Ecto neural progenitor cell (in vitro differentiated cells): ENCODE measurements at regions not wholly inside any gene's neighbourhood (a gene's known extent, or its start where the extent isn't known, plus 50 kb on each side); places are given as distances from the start of the nearest gene placed in this dataset.
"Not testable (repeated sequence)": the region's sequence is repeated elsewhere in the genome, so short reads cannot be mapped to it uniquely, and the experiment has no call there.

Experiments
- DNase-seq: peaks from one replicate; pipeline ENCODE4 v3.0.0-alpha.2; 2018; ENCODE audit warnings: low spot score

DNA sequence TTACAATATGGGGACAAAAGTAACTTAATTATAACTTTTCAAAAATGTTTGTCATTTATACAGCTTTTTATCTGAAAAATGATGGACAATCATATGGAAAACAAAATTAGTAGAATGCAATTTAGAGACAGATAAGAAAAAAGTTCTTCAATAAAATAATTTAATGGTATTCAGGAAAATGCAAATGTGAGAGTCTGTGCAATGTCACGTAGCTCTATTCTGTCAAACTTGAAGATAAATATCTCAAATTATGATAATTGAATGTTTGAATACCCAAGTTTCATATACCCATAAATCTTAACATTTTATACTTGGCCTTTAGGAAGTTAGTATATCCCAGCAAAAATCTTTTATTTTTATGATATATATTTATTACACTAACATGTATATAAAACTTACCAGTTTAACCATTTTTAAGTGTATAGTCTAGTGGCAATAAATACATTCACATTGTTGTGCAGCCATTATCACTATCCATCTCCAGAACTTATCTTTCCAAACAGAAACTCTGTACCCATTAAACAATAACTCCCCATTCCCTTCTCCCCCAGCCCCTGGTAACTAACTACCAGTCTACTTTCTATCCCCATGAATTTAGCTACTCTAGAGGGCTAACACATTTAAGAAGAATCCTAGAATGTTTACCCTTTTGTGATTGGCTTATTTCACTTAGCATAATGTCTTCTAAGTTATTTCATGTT is 311.5 kb downstream of the SOCS6 start:
- DNase-seq, result no peak

GRCh38 chr18:70598406-70598805 is 309.6 kb downstream of the SOCS6 start:
- no peak for DNase-seq

GRCh38 chr18:70582981-70583380 is 294.1 kb downstream of the SOCS6 start:
- no peak for DNase-seq

DNA sequence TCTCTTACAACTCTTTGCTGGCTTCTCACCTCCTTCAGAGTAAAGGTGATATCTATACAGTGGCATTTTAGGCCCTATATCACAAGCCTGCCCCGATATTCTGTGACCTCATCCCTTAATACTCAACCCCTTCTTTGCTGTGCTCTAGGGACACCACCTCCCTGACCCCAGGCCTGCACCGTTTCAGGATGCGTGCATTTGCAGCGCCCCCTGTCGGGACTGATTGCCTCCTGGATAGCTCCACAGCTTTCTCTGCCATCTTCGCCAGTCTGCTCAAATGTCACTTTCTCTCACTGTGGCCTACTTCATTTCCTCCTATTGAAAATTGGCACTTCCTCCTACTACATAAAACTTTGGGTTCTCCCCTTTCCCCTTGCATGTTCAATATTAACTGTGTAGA is 289.6 kb downstream of the SOCS6 start:
- DNase-seq, result peak; percentile 65

- DNase-seq, result no peak
These were observed 288.2 kb downstream of the SOCS6 start for GRCh38 chr18:70577023-70577420.

- no peak for DNase-seq
These were observed 287.6 kb downstream of the SOCS6 start for GRCh38 chr18:70576276-70577022.

DNA sequence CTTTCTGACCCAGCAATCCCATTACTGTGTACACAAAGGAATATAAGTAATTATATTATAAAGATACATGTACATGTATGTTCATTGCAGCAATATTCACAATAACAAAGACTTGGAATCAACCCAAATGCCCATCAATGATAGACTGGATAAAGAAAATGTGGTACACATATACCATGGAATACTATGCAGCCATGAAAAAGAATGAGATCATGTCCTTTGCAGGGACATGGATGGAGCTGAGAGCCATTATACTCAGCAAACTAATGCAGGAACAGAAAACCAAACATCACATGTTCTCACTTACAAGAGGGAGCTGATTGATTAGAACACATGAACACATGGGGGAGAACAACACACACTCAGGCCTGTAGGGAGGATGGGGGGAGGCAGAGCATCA is 286.1 kb downstream of the SOCS6 start:
- not testable (repeated sequence) for DNase-seq

- not testable (repeated sequence) for DNase-seq
These were observed 280.8 kb downstream of the SOCS6 start for GRCh38 chr18:70569647-70570046.

GRCh38 chr18:70559446-70559845 is 270.6 kb downstream of the SOCS6 start:
- DNase-seq, result no peak

GRCh38 chr18:70558371-70558770 is 269.5 kb downstream of the SOCS6 start:
- DNase-seq, result no peak

DNA sequence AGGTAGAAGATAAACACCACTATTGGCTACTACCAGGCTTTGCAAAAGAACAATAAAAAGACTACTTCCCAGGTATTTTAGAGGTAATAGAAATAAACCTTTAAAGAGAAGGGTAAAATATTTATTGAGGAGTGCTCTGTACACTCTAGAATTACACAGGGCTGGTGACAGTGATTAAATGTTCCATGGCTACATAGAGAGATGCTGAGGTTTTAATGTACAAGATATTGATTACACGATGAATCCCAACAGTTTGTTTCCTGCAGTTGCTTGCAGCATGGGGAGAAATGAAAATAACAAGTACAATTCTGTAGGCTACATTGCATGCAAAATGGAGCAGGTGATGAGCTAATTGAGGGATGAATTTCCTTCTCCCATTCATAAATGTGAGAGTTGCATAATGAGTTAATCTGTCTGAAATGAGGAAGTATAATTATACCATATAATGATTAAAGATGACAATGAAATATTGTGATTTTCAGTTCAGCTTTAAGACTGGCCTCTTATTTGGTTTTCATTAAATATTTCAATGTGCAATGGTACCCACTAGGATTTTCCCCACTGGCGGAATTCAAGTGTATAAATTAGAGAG is 266.1 kb downstream of the SOCS6 start:
- DNase-seq, result no peak

- DNase-seq, result no peak
These were observed 265.1 kb downstream of the SOCS6 start for GRCh38 chr18:70553936-70554260.

DNA sequence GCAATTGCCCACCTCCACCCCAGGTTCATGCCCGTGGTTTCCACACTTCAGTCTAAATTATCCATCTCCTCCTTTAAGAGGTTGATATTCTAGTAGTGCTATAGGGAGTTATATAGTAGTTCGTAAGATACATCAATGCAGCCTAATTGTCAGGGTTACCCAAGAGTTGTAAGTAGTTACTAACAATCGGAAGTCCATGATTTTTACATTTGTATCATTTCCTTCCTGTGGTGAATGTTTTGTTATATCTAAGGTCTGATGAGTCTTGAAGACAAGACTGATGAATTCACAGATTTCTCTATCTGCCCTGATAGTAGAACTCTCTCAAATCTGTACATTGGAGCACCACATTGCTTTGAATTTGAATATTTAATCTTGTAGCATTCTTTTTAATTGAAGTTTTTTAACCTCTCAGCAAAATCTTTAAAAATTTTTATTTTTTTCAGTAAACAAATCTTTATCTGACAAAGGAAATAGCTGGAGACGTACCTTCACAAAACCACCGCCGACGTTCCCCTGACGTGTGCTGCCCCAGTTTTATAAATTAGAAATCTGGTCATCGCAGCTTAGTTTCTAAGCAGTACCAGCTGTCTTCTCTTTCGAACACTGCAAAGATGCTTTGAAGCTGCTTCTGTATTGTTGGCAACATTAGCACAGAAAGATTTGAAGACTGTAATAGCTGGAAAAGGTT is 264.5 kb downstream of the SOCS6 start:
- DNase-seq, result no peak

- DNase-seq, result no peak
These were observed 247.7 kb downstream of the SOCS6 start for GRCh38 chr18:70536370-70537062.

- DNase-seq, result no peak
These were observed 246.2 kb downstream of the SOCS6 start for GRCh38 chr18:70535041-70535440.

- not testable (repeated sequence) for DNase-seq
These were observed 236.5 kb downstream of the SOCS6 start for GRCh38 chr18:70525322-70525721.

DNA sequence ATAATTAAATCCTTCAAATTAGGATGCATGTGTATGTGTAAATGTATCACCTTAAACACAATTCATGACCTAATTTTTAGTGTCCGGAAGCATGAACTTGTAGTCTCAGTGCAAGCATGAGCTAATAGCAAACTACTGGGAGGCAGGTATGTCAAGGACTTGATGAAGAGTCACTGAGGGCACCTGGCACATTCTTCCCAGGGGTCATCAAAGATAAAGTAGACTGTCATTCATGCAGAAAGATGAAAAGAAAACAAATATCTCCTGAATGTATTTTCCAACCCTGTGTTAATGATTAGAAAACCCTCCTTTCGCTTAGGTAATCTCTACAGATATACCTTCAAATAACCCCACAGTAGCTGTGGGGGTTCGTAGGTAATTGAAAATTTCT is 234.9 kb downstream of the SOCS6 start:
- DNase-seq, result no peak

- DNase-seq, result no peak
These were observed 234.4 kb downstream of the SOCS6 start for GRCh38 chr18:70523035-70523791.

DNA sequence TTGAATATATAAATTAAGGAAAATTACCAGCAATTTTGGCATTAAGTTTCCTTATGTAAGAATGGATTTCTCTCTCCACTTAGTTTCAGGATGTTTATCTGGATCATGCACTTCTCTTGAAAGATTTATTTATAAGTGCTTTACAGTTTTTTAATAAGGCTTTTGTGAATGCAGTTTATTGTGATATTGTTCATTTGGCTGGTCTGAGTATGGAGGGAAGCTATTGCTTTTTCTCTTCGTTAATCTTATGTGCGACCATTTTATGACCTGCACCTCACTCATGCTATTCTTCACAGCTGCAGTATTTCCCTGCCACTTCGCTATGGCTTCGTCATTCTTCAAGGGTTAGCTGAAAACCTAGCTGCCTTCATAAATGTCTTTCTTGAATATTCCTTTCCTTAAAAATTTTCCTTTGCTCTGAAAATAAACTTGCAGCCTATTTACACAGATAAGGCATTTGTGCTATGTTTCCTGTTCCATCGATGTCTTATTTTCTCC is 233.4 kb downstream of the SOCS6 start:
- DNase-seq, result no peak

GRCh38 chr18:70520867-70521266 is 232.0 kb downstream of the SOCS6 start:
- DNase-seq, result no peak

GRCh38 chr18:70513502-70514171 is 224.8 kb downstream of the SOCS6 start:
- DNase-seq, result no peak
